22Rv1 (cell line): ENCODE measurements at regions not wholly inside any gene's neighbourhood (a gene's known extent, or its start where the extent isn't known, plus 50 kb on each side); places are given as distances from the start of the nearest gene placed in this dataset.

Source experiments
- ZFX ChIP-seq: fragments of 450-650 bp; IDR thresholded peaks from 2 replicates; pipeline ENCODE4 v1.6.1; 2017; ENCODE audit warnings: antibody characterized with exemption, borderline replicate concordance
- TF ChIP-seq, protein P1 (sequence below): fragments of 450-650 bp; IDR thresholded peaks from 2 replicates; pipeline ENCODE4 v1.5.1; 2017; ENCODE audit warnings: mild to moderate bottlenecking

DNA sequence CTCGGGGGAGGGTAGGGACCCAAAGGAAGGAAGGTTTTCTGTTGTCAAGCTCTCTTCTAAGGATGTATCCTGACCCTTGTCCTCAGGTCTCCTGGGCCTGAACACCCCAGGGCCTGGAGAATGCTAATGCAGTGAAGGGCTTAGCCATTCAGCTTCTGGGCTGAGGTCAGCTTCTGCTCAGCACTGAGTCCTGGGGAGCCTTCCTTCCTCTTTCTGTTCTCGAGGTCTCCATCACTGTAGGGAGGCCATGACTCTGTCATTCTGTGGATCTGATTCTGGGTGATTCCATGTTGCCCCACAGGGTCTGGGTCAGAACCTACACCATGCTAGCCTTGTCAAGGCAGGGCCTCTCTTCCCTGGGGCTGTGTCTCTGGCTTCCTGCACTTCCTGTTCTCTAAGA is 712.7 kb downstream of the DHX35 start:
- TF ChIP-seq, protein P1, sequence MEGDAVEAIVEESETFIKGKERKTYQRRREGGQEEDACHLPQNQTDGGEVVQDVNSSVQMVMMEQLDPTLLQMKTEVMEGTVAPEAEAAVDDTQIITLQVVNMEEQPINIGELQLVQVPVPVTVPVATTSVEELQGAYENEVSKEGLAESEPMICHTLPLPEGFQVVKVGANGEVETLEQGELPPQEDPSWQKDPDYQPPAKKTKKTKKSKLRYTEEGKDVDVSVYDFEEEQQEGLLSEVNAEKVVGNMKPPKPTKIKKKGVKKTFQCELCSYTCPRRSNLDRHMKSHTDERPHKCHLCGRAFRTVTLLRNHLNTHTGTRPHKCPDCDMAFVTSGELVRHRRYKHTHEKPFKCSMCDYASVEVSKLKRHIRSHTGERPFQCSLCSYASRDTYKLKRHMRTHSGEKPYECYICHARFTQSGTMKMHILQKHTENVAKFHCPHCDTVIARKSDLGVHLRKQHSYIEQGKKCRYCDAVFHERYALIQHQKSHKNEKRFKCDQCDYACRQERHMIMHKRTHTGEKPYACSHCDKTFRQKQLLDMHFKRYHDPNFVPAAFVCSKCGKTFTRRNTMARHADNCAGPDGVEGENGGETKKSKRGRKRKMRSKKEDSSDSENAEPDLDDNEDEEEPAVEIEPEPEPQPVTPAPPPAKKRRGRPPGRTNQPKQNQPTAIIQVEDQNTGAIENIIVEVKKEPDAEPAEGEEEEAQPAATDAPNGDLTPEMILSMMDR, result no peak
- TF ChIP-seq ZFX, result no peak
